Epithelial cell of esophagus (primary cell): ENCODE measurements at regions not wholly inside any gene's neighbourhood (a gene's known extent, or its start where the extent isn't known, plus 50 kb on each side); places are given as distances from the start of the nearest gene placed in this dataset.

ENCODE experiments used
- DNase-seq: peaks from one replicate; pipeline ENCODE4 v3.0.0; 2010; ENCODE audit warnings: low read depth
- H3K4me3 ChIP-seq: 2 replicates; pipeline ENCODE4 v1.5.1; 2011; ENCODE audit warnings: mild to moderate bottlenecking, low read length, control low read depth
- CTCF ChIP-seq: IDR thresholded peaks from 2 replicates; pipeline ENCODE4 v1.5.1; 2011; ENCODE audit warnings: low read depth, mild to moderate bottlenecking, low read length, control low read depth, inconsistent platforms; ENCODE audit not compliant: insufficient read depth; ENCODE audit errors: missing control alignments

- TF ChIP-seq CTCF, result no peak
- peak; percentile 82 for DNase-seq
- H3K4me3 ChIP-seq, result no peak overlapping the region
Observed at GRCh38 chr1:8090241-8090702, 64.2 kb upstream of the ERRFI1 start.

- H3K4me3 ChIP-seq, result no peak overlapping the region
- TF ChIP-seq CTCF, result no peak
- DNase-seq, result peak; percentile 27
Observed at GRCh38 chr1:8089535-8090228, 63.6 kb upstream of the ERRFI1 start.

- DNase-seq, result no peak
- no peak for TF ChIP-seq CTCF
- no peak overlapping the region for H3K4me3 ChIP-seq
Observed at GRCh38 chr1:8086055-8086454, 59.9 kb upstream of the ERRFI1 start.

DNA sequence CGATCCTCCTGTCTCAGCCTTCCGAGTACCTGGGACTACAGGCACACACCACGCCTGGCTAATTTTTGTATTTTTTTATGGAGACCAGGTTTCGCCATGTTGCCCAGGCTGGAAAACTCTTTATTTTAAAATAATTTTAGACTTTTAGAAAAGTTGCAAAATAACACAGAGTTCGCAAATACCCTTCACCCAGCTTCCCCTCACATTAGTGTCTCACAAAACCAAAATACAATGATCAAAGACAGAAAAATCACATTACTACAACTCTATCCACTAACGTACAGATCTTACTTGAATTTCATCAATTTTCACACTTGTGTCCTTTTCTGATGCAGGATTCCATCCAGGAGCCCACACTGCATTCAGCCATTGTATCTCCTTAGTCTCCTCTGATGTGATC lies 58.8 kb upstream of the ERRFI1 start:
- no peak for DNase-seq
- TF ChIP-seq CTCF, result no peak
- H3K4me3 ChIP-seq, result no peak overlapping the region

GRCh38 chr1:8083739-8084484 lies 57.8 kb upstream of the ERRFI1 start:
- peak; percentile 39 for DNase-seq
- H3K4me3 ChIP-seq, result no peak overlapping the region
- no peak for TF ChIP-seq CTCF

DNA sequence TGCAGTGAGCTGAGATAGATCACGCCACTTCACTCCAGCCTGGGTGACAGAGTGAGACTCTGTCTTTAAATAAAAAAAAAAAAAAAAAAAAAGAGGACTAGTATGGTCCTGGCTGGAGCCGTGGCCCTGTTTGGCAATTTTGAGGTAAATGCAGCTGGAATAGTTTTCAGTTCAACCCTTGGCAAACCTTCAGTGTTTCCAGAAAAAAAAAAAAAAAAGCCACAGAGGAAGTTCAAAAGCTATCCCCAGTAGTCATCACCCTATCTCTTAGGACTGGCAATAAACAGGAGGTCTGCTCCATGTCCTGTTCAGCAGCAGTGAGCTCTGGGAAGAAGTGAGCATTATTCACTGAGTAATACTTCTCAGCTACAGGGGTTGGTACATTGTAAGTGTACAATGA lies 56.8 kb upstream of the ERRFI1 start:
- DNase-seq, result no peak
- no peak overlapping the region for H3K4me3 ChIP-seq
- no peak for TF ChIP-seq CTCF

DNA sequence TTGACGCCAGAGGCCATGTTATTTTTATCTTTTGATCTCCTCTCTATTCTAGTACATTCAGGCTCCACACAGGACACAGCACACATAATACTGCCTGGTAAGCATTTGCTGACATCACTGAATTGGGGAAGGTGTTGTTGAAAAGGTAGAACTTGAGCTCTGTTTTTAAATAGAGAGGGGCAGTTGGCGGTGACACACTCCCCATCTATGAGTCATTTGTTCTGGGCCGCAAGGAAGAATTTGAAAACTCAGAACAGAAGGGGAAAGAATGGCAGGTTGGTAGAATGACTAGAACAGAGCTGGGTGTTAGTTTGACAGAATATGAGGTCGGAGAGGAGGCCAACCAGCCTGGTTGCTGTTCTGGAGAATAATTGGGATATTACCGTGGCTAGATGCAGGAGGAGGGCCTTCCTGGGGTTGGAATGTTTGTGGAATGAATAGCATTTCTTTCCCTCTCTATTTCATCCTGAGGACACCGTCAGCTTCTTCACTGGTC lies 52.1 kb upstream of the ERRFI1 start:
- H3K4me3 ChIP-seq, result peak overlapping the region; percentile 11
- TF ChIP-seq CTCF, result no peak
- peak; percentile 87 for DNase-seq
